ENCODE measurements at regions not wholly inside any gene's neighbourhood (a gene's known extent, or its start where the extent isn't known, plus 50 kb on each side); places are given as distances from the start of the nearest gene placed in this dataset.
A peak's percentile ranks its signal among the peaks of the same experiment; 100 is the strongest.
"Not testable (repeated sequence)": the region's sequence is repeated elsewhere in the genome, so short reads cannot be mapped to it uniquely, and the experiment has no call there.

GRCh38 chr17:36690190-36690589 lies 88.8 kb downstream of the MRM1 start:
- Histone ChIP-seq H3K4me1 (ENCODE audit: control insufficient read depth, insufficient read depth, low read length) (no peaks in the 10 kb centered on the region), H3K27ac (ENCODE audit: low read depth, low read length) (no peak overlapping the region), H3K27me3 (ENCODE audit: control insufficient read depth, insufficient read depth, low read length) (no peaks in the 10 kb centered on the region), H3K36me3 (ENCODE audit: control insufficient read depth, insufficient read depth, low read length) (no peaks in the 10 kb centered on the region), H3K4me3 (ENCODE audit: low read depth, low read length) (no peak overlapping the region), H3K9me3 (ENCODE audit: control insufficient read depth, insufficient read depth, low read length) (no peaks in the 10 kb centered on the region)
- WGBS (ENCODE audit: insufficient coverage): 79% methylated on average over 2 of the region's 4 CpGs
- no peak for DNase-seq (ENCODE audit: low read depth in 4 of 6, low spot score in 6 of 6)

DNA sequence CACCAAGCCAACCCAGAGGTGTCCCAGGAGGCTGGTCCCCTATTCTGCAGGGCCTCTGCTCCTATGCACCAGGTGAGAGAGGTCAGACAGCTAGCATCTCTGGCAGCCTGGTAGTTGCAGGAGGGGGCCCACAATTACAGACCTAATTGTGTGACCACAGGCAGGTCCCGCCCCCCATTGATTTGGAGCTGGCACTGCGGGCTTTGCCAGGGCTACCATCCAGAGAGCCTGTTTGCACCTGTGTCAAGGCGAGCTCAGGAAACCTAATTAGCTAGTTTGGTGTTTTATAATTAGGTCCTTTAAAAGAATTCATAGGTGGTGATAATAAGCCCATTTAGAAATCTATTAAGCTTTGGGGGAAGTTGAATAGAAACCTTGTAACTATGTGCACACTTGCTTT lies 90.2 kb downstream of the MRM1 start:
- no peak overlapping the region for H3K27ac ChIP-seq (ENCODE audit: low read depth, low read length)
- no peaks in the 10 kb centered on the region for H3K4me1 ChIP-seq (ENCODE audit: control insufficient read depth, insufficient read depth, low read length)
- no peaks in the 10 kb centered on the region for H3K27me3 ChIP-seq (ENCODE audit: control insufficient read depth, insufficient read depth, low read length)
- H3K36me3 ChIP-seq (ENCODE audit: control insufficient read depth, insufficient read depth, low read length): no peaks in the 10 kb centered on the region
- H3K9me3 ChIP-seq (ENCODE audit: control insufficient read depth, insufficient read depth, low read length): no peaks in the 10 kb centered on the region
- peak in 1 of 6 donors; percentile 24 for DNase-seq (ENCODE audit: low read depth in 4 of 6, low spot score in 6 of 6)
- no peak overlapping the region for H3K4me3 ChIP-seq (ENCODE audit: low read depth, low read length)
- 69% methylated on average over 2 of the region's 3 CpGs for WGBS (ENCODE audit: insufficient coverage)

DNA sequence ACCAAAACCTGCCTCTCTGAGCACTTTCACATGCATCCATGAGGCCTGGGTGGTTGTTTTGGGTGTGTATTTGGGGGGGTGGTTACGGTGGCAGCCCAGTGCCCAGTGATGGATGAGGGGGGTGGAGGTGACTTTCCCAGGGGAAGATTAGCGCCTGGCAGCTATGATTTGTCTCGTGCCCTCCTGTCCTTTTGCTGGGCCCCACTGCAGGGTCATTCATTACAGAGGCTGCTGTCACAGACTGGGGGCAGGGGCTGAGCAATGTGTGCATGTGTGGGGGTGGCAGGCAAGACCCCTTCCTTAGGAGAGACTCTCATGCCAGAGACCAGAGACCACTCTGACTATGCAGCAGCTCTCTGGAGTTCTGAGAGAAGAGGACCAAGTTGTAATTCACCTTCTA lies 93.7 kb downstream of the MRM1 start:
- no peak overlapping the region for H3K27ac ChIP-seq (ENCODE audit: low read depth, low read length)
- H3K4me1 ChIP-seq (ENCODE audit: control insufficient read depth, insufficient read depth, low read length): no peaks in the 10 kb centered on the region
- DNase-seq (ENCODE audit: low read depth in 4 of 6, low spot score in 6 of 6): no peak
- WGBS (ENCODE audit: insufficient coverage): 41% methylated on average over 3 of the region's 3 CpGs
- H3K9me3 ChIP-seq (ENCODE audit: control insufficient read depth, insufficient read depth, low read length): no peaks in the 10 kb centered on the region
- peaks cover 8% of the 10 kb centered on the region for H3K27me3 ChIP-seq (ENCODE audit: control insufficient read depth, insufficient read depth, low read length)
- H3K4me3 ChIP-seq (ENCODE audit: low read depth, low read length): no peak overlapping the region
- no peaks in the 10 kb centered on the region for H3K36me3 ChIP-seq (ENCODE audit: control insufficient read depth, insufficient read depth, low read length)

- 93% methylated on average over 3 of the region's 6 CpGs for WGBS (ENCODE audit: insufficient coverage)
- H3K36me3 ChIP-seq (ENCODE audit: control insufficient read depth, insufficient read depth, low read length); H3K27ac ChIP-seq (ENCODE audit: low read depth, low read length); H3K4me3 ChIP-seq (ENCODE audit: low read depth, low read length); DNase-seq (ENCODE audit: low read depth in 4 of 6, low spot score in 6 of 6); H3K9me3 ChIP-seq (ENCODE audit: control insufficient read depth, insufficient read depth, low read length); H3K4me1 ChIP-seq (ENCODE audit: control insufficient read depth, insufficient read depth, low read length); H3K27me3 ChIP-seq (ENCODE audit: control insufficient read depth, insufficient read depth, low read length): not testable (repeated sequence)
Measured at GRCh38 chr17:36695710-36696109, 94.3 kb downstream of the MRM1 start.

GRCh38 chr17:36696805-36697204 lies 95.4 kb downstream of the MRM1 start:
- H3K4me3 ChIP-seq (ENCODE audit: low read depth, low read length): no peak overlapping the region
- H3K27ac ChIP-seq (ENCODE audit: low read depth, low read length): no peak overlapping the region
- H3K9me3 ChIP-seq (ENCODE audit: control insufficient read depth, insufficient read depth, low read length): no peaks in the 10 kb centered on the region
- H3K36me3 ChIP-seq (ENCODE audit: control insufficient read depth, insufficient read depth, low read length): no peaks in the 10 kb centered on the region
- 24% methylated on average over 1 of the region's 1 CpG for WGBS (ENCODE audit: insufficient coverage)
- peaks cover 8% of the 10 kb centered on the region for H3K27me3 ChIP-seq (ENCODE audit: control insufficient read depth, insufficient read depth, low read length)
- DNase-seq (ENCODE audit: low read depth in 4 of 6, low spot score in 6 of 6): no peak
- no peaks in the 10 kb centered on the region for H3K4me1 ChIP-seq (ENCODE audit: control insufficient read depth, insufficient read depth, low read length)

- Histone ChIP-seq H3K4me3 (ENCODE audit: low read depth, low read length) (no peak overlapping the region), H3K27me3 (ENCODE audit: control insufficient read depth, insufficient read depth, low read length) (peaks cover 8% of the 10 kb centered on the region)
- no CpG with 5 or more reads among the region's 16 CpGs for WGBS (ENCODE audit: insufficient coverage)
Measured at GRCh38 chr17:36697903-36698530, 96.6 kb downstream of the MRM1 start.

GRCh38 chr17:36701429-36702099 lies 100.2 kb downstream of the MRM1 start:
- WGBS (ENCODE audit: insufficient coverage): 51% methylated on average over 8 of the region's 13 CpGs
- DNase-seq (ENCODE audit: low read depth in 4 of 6, low spot score in 6 of 6): peak in 1 of 6 donors; percentile 87
- Histone ChIP-seq H3K27ac (ENCODE audit: low read depth, low read length) (no peak overlapping the region), H3K27me3 (ENCODE audit: control insufficient read depth, insufficient read depth, low read length) (peaks cover 31% of the 10 kb centered on the region), H3K36me3 (ENCODE audit: control insufficient read depth, insufficient read depth, low read length) (no peaks in the 10 kb centered on the region), H3K9me3 (ENCODE audit: control insufficient read depth, insufficient read depth, low read length) (no peaks in the 10 kb centered on the region), H3K4me3 (ENCODE audit: low read depth, low read length) (no peak overlapping the region), H3K4me1 (ENCODE audit: control insufficient read depth, insufficient read depth, low read length) (peaks cover 16% of the 10 kb centered on the region)

More at GRCh38 chr17:36697903-36698530, 96.6 kb downstream of the MRM1 start:
- peak in 2 of 6 donors; percentile 30 to 71 for DNase-seq (ENCODE audit: low read depth in 4 of 6, low spot score in 6 of 6)
- Histone ChIP-seq H3K27ac (ENCODE audit: low read depth, low read length) (no peak overlapping the region), H3K36me3 (ENCODE audit: control insufficient read depth, insufficient read depth, low read length) (no peaks in the 10 kb centered on the region), H3K4me1 (ENCODE audit: control insufficient read depth, insufficient read depth, low read length) (no peaks in the 10 kb centered on the region), H3K9me3 (ENCODE audit: control insufficient read depth, insufficient read depth, low read length) (no peaks in the 10 kb centered on the region)

DNA sequence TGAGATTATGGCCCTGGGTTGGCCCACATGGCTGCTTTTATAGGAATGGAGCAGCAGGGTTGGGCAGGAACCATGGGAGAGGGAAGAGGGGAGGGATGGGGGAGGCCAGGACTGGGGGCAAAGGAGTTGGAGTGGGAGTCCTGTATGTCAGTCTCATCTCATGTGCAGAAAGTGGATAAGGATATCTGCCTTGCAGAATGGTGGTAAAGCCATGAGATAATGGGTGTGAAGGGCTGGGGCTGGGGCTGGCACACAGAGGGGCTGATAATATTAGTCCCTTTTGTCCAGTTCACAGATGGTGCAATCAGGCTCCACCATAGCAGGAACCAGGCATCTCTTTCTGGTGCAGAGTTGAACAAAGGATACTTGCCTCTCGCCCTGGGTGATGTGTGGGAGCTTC lies 101.3 kb downstream of the MRM1 start:
- Histone ChIP-seq H3K4me1 (ENCODE audit: control insufficient read depth, insufficient read depth, low read length) (peaks cover 16% of the 10 kb centered on the region), H3K27me3 (ENCODE audit: control insufficient read depth, insufficient read depth, low read length) (peaks cover 31% of the 10 kb centered on the region), H3K27ac (ENCODE audit: low read depth, low read length) (no peak overlapping the region), H3K9me3 (ENCODE audit: control insufficient read depth, insufficient read depth, low read length) (no peaks in the 10 kb centered on the region), H3K36me3 (ENCODE audit: control insufficient read depth, insufficient read depth, low read length) (no peaks in the 10 kb centered on the region), H3K4me3 (ENCODE audit: low read depth, low read length) (no peak overlapping the region)
- no peak for DNase-seq (ENCODE audit: low read depth in 4 of 6, low spot score in 6 of 6)
- WGBS (ENCODE audit: insufficient coverage): 45% methylated on average over 1 of the region's 1 CpG

DNA sequence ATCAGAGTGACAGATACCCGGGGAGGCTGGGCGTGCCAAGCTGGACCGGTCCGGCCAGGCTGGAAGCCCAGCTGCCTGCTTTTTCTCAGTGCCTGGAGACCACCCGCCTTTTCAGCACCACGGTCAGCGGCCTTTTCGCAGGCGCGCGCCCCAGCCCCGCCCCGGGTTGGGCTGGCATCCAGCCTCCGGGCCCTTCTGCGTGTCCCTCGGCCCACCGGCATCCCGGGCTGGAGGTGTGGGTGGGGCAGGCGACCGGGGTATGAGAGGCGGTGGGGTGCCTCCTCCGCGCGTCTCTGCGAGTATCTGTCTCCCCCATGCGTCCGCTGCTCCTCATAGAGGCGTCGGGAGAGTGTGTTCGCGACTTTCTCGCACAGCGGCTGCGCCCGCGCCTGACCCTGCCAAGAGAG lies 102.5 kb downstream of the MRM1 start:
- no peak overlapping the region for H3K4me3 ChIP-seq (ENCODE audit: low read depth, low read length)
- 1% methylated on average over 24 of the region's 36 CpGs for WGBS (ENCODE audit: insufficient coverage)
- DNase-seq (ENCODE audit: low read depth in 4 of 6, low spot score in 6 of 6): peak in 4 of 6 donors; percentile 48 to 85 (median 72)
- no peaks in the 10 kb centered on the region for H3K9me3 ChIP-seq (ENCODE audit: control insufficient read depth, insufficient read depth, low read length)
- no peak overlapping the region for H3K27ac ChIP-seq (ENCODE audit: low read depth, low read length)
- peaks cover 16% of the 10 kb centered on the region for H3K4me1 ChIP-seq (ENCODE audit: control insufficient read depth, insufficient read depth, low read length)
- peaks cover 28% of the 10 kb centered on the region for H3K27me3 ChIP-seq (ENCODE audit: control insufficient read depth, insufficient read depth, low read length)
- H3K36me3 ChIP-seq (ENCODE audit: control insufficient read depth, insufficient read depth, low read length): no peaks in the 10 kb centered on the region

- peak in 1 of 6 donors; percentile 81 for DNase-seq (ENCODE audit: low read depth in 4 of 6, low spot score in 6 of 6)
- peaks cover 16% of the 10 kb centered on the region for H3K4me1 ChIP-seq (ENCODE audit: control insufficient read depth, insufficient read depth, low read length)
Measured at GRCh38 chr17:36705283-36705795, 104.0 kb downstream of the MRM1 start.

More at GRCh38 chr17:36705283-36705795, 104.0 kb downstream of the MRM1 start:
- 65% methylated on average over 9 of the region's 9 CpGs for WGBS (ENCODE audit: insufficient coverage)
- Histone ChIP-seq H3K27ac (ENCODE audit: low read depth, low read length) (no peak overlapping the region), H3K27me3 (ENCODE audit: control insufficient read depth, insufficient read depth, low read length) (peaks cover 23% of the 10 kb centered on the region), H3K4me3 (ENCODE audit: low read depth, low read length) (no peak overlapping the region), H3K36me3 (ENCODE audit: control insufficient read depth, insufficient read depth, low read length) (no peaks in the 10 kb centered on the region), H3K9me3 (ENCODE audit: control insufficient read depth, insufficient read depth, low read length) (no peaks in the 10 kb centered on the region)

Measured in spinal cord (tissue), 9 donors.